ENCODE measurements at regions not wholly inside any gene's neighbourhood (a gene's known extent, or its start where the extent isn't known, plus 50 kb on each side); places are given as distances from the start of the nearest gene placed in this dataset.
A peak's percentile ranks its signal among the peaks of the same experiment; 100 is the strongest.

DNA sequence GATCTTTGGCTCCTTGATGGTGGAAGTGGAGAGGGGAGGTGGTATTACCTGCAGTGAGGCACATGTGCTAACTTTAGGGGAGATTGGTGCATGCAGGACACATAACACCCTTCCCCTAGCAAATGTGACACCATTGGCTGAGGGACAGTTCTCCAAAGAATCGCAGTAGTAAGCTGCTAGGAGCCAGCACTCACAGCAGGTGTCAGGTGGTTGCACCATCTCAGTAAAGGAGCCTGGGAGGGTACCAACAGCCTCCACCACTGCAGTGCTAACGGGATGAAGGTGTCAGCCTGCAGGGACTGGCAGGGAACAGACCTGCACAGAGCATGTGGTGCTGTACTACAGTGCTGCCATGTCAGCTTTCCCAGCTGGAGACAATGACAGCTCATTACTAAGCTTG is 127.3 kb upstream of the PIEZO2 start:
- Histone ChIP-seq H3K9me3 (ENCODE audit: low read length) (no peaks in the 10 kb centered on the region), H3K27ac (ENCODE audit: extremely low read length, insufficient read depth, low read length) (no peak overlapping the region), H3K4me2 (ENCODE audit: low read depth, low read length) (no peak overlapping the region), H4K20me1 (ENCODE audit: insufficient read depth, low read length) (no peaks in the 10 kb centered on the region), H3K36me3 (replicated peaks in 1 of 2; ENCODE audit: control insufficient read depth in 1 of 2, insufficient read depth in 2 of 2, low read length in 2 of 2) (no peaks in the 10 kb centered on the region), H3K9ac (ENCODE audit: insufficient read depth, low read depth, low read length) (no peak overlapping the region), H3K79me2 (ENCODE audit: insufficient read depth, low read length) (no peaks in the 10 kb centered on the region), H3K4me3 (replicated peaks in 1 of 3; ENCODE audit: insufficient read depth in 1 of 3, low read depth in 2 of 3, low read length in 3 of 3) (no peak overlapping the region), H3K4me1 (ENCODE audit: insufficient read depth, low read length) (peaks cover 23% of the 10 kb centered on the region), H2AFZ (ENCODE audit: low read length) (no peak overlapping the region), H3K27me3 (ENCODE audit: control insufficient read depth in 1 of 2, insufficient read depth in 2 of 2, low read length in 2 of 2) (no peaks in the 10 kb centered on the region)
- in situ Hi-C loops (cut with HindIII; ENCODE audit: extremely low pct_ligation_motif_present, low pct_unique_long_range_greater_than_20kb): no loop called here
- ChIA-PET CTCF (ENCODE audit: low intra/inter-chr PET ratio, low total read pairs) (no interaction called here), POLR2A (no interaction called here)
- FAIRE-seq (no peak), ATAC-seq (no peak), DNase-seq (ENCODE audit: low spot score) (no peak)
- intact Hi-C loops (cut with micrococcal nuclease; ENCODE audit: unreplicated experiment): no loop called here
- no CpG with 5 or more reads among the region's 2 CpGs for WGBS (ENCODE audit: low lambda C conversion rate)
- no TSS peak for BruUV-seq (replicated peaks)
- no peak for TF ChIP-seq HMG20A (CRISPR knock-in tag; IDR thresholded peaks at IDR 0.05; ENCODE audit: borderline replicate concordance)
- TF ChIP-seq ZNF17 (CRISPR knock-in tag; IDR thresholded peaks at IDR 0.05): no peak
- TF ChIP-seq ZNF274 (CRISPR knock-in tag; IDR thresholded peaks at IDR 0.05): no peak
- TF ChIP-seq MED1 (CRISPR knock-in tag; IDR thresholded peaks at IDR 0.05): no peak
- no peak for TF ChIP-seq NR3C1 (CRISPR knock-in tag; IDR thresholded peaks at IDR 0.05)
- TF ChIP-seq KLF16 (CRISPR knock-in tag; IDR thresholded peaks at IDR 0.05): no peak
- TF ChIP-seq ISL2 (CRISPR knock-in tag; IDR thresholded peaks at IDR 0.05): no peak
- no peak for TF ChIP-seq KMT2B (CRISPR knock-in tag; IDR thresholded peaks at IDR 0.05)

GRCh38 chr18:11274144-11274794 is 124.9 kb upstream of the PIEZO2 start:
- in situ Hi-C loops (cut with HindIII; ENCODE audit: extremely low pct_ligation_motif_present, low pct_unique_long_range_greater_than_20kb) (no loop called here), intact Hi-C loops (cut with micrococcal nuclease; ENCODE audit: unreplicated experiment) (no loop called here)
- DNase-seq (ENCODE audit: low spot score) (peak; percentile 90), FAIRE-seq (peak; percentile 91), ATAC-seq (peak; percentile 98)
- BruUV-seq (replicated peaks): no TSS peak
- no peaks in the 10 kb centered on the region for H4K20me1 ChIP-seq (ENCODE audit: insufficient read depth, low read length)
- no peaks in the 10 kb centered on the region for H3K79me2 ChIP-seq (ENCODE audit: insufficient read depth, low read length)
- peaks cover 0 to 2% of the 10 kb centered on the region in 2 experiments; a peak in 1 of 5 replicates for H3K27me3 ChIP-seq (ENCODE audit: control insufficient read depth in 1 of 2, insufficient read depth in 2 of 2, low read length in 2 of 2)
- H3K9me3 ChIP-seq (ENCODE audit: low read length): no peaks in the 10 kb centered on the region
- H3K4me1 ChIP-seq (ENCODE audit: insufficient read depth, low read length): peaks cover 26% of the 10 kb centered on the region
- 2% methylated on average over 6 of the region's 6 CpGs for WGBS (ENCODE audit: low lambda C conversion rate)
- H3K9ac ChIP-seq (ENCODE audit: insufficient read depth, low read depth, low read length): no peak overlapping the region
- H3K27ac ChIP-seq (ENCODE audit: extremely low read length, insufficient read depth, low read length): peak overlapping the region; percentile 55
- peak overlapping the region in 1 of 3 experiments; percentile 13; a peak in 1 of 6 replicates for H3K4me3 ChIP-seq (replicated peaks in 1 of 3; ENCODE audit: insufficient read depth in 1 of 3, low read depth in 2 of 3, low read length in 3 of 3)
- peak overlapping the region; percentile 44 for H3K4me2 ChIP-seq (ENCODE audit: low read depth, low read length)
- ChIA-PET POLR2A (no interaction called here), CTCF (ENCODE audit: low intra/inter-chr PET ratio, low total read pairs) (no interaction called here)
- no peaks in the 10 kb centered on the region for H3K36me3 ChIP-seq (replicated peaks in 1 of 2; ENCODE audit: control insufficient read depth in 1 of 2, insufficient read depth in 2 of 2, low read length in 2 of 2)
- H2AFZ ChIP-seq (ENCODE audit: low read length): no peak overlapping the region
- TF ChIP-seq SP2 (CRISPR knock-in tag; IDR thresholded peaks at IDR 0.05): no peak
- TF ChIP-seq TRIM22 (IDR thresholded peaks at IDR 0.05): no peak
- TF ChIP-seq, protein P1, sequence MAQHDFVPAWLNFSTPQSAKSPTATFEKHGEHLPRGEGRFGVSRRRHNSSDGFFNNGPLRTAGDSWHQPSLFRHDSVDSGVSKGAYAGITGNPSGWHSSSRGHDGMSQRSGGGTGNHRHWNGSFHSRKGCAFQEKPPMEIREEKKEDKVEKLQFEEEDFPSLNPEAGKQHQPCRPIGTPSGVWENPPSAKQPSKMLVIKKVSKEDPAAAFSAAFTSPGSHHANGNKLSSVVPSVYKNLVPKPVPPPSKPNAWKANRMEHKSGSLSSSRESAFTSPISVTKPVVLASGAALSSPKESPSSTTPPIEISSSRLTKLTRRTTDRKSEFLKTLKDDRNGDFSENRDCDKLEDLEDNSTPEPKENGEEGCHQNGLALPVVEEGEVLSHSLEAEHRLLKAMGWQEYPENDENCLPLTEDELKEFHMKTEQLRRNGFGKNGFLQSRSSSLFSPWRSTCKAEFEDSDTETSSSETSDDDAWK (CRISPR knock-in tag; IDR thresholded peaks at IDR 0.05): no peak
- no peak for TF ChIP-seq SALL2 (CRISPR knock-in tag; IDR thresholded peaks at IDR 0.05)
- TF ChIP-seq ZNF614 (CRISPR knock-in tag; IDR thresholded peaks at IDR 0.05; ENCODE audit: borderline replicate concordance): peak; percentile 88; the same call in 1 of the 2 replicates
- TF ChIP-seq ZNF292 (CRISPR knock-in tag; IDR thresholded peaks at IDR 0.05; ENCODE audit: borderline replicate concordance, low read depth): peak; percentile 64; the same call in 1 of the 2 replicates
- TF ChIP-seq PHF8 (CRISPR knock-in tag; IDR thresholded peaks at IDR 0.05): no peak
- TF ChIP-seq ZNF598 (CRISPR knock-in tag; IDR thresholded peaks at IDR 0.05; ENCODE audit: borderline replicate concordance): no peak
- TF ChIP-seq, protein P2, sequence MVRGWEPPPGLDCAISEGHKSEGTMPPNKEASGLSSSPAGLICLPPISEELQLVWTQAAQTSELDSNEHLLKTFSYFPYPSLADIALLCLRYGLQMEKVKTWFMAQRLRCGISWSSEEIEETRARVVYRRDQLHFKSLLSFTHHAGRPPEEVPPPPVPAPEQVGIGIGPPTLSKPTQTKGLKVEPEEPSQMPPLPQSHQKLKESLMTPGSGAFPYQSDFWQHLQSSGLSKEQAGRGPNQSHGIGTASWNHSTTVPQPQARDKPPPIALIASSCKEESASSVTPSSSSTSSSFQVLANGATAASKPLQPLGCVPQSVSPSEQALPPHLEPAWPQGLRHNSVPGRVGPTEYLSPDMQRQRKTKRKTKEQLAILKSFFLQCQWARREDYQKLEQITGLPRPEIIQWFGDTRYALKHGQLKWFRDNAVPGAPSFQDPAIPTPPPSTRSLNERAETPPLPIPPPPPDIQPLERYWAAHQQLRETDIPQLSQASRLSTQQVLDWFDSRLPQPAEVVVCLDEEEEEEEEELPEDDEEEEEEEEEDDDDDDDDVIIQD (CRISPR knock-in tag; IDR thresholded peaks at IDR 0.05; ENCODE audit: low read depth): peak; percentile 73; the same call in 1 of the 2 replicates
